Stimulated activated CD8-positive, alpha-beta memory T cell treated with anti-CD3 and anti-CD28 coated beads, Interleukin-15, amount 100 ng/mL, for 48 hours (primary cell): ENCODE measurements at regions not wholly inside any gene's neighbourhood (a gene's known extent, or its start where the extent isn't known, plus 50 kb on each side); places are given as distances from the start of the nearest gene placed in this dataset.
"Not testable (repeated sequence)": the region's sequence is repeated elsewhere in the genome, so short reads cannot be mapped to it uniquely, and the experiment has no call there.

Experiments
- DNase-seq, 2 donors: peaks; one replicate each; pipeline ENCODE4 v3.0.0-alpha.2; 2020; ENCODE audit warnings: low read depth in 2 of 2

DNA sequence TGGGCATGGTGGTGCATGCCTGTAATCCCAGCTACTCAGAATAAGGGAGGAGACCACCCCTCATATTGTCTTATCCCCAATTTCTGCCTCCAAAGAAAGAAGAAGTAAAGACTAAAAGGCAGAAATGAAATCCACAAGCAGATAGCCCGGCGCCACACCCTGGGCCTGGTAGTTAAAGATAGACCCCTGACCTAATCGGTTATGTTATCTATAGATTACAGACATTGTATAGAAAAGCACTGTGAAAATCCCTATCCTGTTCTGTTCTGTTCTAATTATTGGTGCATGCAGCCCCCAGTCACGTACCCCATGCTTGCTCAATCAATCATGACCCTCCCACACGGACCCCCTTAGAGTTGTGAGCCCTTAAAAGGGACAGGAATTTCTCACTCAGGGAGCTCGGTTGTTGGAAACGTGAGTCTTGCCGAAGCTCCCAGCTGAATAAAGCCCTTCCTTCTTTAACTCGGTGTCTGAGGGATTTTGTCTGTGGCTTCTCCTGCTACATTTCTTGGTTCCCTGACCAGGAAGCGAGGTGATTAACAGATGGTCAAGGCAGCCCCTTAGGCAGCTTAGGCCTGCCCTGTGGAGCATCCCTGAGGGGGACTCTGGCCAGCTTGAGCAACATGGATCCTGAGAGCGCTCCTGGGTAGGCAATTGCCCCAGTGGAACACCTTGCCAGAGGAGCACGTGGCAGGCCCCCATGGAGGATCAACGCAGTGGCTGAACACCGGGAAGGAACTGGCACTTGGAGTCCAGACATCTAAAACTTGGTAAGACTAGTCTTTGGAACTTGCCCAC lies 188.7 kb upstream of the NDUFV2 start:
- not testable (repeated sequence) for DNase-seq

DNA sequence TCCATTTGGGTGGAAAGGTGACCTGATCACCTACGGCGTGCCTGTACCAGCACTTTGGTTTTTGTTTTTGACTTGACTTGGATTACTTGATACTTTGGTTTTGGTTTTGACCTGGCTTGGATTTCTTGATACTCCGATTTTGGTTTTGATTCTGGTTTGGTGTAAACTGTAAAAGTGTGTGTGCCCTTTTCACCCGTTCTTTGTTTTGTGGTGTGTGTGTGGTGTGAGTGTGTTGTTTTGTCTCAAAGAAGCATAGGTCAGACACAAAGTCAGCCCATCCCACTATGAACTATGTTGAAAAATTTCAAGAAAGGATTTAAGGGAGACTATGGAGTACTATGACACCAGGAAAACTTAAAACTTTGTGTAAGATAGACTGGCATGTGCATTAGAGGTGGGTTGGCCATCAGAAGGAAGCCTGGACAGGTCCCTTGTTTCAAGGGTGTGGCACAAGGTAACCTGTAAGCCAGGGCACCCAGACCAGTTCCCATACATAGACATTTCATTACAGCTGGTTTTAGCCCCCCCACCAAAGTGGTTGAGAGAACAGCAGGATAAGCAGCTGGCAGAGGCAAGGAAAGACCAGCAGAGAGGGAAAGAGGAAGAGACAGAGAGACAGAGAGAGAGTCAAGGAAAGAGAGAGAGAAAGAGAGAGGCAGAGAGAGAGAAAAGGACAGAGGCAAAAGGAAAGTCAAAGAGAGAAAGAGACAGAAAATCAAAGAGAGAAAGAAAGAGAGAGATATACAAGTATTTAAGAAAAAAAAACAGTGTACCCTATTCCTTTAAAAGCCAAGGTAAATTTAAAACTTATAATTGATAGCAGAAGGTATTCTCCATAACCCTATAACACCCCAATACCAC lies 187.9 kb upstream of the NDUFV2 start:
- not testable (repeated sequence) for DNase-seq

DNA sequence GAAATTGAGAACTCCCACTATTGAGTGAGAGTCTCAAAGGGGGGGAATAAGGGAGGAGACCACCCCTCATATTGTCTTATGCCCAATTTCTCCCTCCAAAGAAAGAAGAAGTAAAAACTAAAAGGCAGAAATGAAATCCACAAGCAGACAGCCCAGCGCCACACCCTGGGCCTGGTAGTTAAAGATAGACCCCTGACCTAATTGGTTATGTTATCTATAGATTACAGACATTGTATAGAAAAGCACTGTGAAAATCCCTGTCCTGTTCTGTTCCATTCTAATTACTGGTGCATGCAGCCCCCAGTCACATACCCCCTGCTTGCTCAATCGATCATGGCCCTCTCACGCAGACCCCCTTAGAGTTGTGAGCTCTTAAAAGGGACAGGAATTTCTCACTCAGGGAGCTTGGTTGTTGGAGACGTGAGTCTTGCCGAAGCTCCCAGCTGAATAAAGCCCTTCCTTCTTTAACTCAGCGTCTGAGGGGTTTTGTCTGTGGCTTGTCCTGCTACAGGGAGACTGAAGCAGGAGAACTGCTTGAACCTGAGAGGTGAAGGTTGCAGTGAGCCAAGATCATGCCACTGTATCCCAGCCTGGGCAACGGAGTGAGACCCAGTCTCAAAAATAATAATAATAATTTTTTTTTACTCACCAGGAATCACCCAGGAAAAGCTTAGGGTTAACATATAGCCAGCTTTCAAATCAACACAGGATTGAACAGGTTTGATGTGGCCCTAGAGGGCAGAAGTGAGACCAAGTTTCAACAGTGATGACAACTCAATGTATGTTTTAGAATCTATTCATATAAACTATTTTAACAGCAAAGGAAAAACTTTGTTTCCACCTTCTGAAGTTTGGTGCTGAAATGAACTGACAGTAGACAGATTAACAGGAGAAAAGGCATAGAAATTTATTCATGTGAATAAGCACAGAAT lies 181.4 kb upstream of the NDUFV2 start:
- DNase-seq = not testable (repeated sequence)

DNA sequence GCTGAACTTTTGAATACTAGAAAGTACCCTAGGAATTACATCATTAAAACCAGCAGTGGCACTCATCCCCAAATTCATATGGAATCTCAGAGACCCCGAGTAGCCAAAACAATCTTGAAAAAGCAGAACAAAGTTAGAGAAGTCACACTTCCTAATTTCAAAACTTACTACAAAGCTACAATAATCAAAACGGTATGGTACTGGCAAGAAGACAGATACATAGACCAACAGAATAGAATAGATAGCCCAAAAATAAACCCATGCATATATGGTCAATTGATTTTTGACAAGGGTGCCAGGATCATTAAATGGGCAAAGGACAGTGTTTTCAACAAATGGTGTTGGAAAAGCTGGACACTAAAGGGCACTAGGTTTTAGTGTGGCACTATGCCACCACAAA lies 176.0 kb upstream of the NDUFV2 start:
- DNase-seq = no peak

DNA sequence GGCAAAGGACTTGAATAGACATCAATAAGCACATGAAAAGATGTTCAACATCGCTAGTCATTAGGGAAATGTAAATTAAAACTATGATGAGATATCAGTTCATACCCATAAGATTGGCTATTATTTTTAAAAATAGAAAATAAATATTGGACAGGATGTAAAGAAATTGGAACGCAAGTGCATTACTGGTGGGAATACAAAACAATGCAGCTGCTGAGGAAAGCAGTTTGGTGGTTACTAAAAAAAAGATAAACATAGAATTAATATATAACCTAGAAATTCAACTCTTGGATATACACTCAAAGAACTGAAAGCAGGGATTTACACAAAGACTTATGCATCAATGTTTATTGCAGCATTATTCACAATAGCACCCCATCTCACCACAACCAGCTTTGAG lies 174.5 kb upstream of the NDUFV2 start:
- DNase-seq = no peak

DNA sequence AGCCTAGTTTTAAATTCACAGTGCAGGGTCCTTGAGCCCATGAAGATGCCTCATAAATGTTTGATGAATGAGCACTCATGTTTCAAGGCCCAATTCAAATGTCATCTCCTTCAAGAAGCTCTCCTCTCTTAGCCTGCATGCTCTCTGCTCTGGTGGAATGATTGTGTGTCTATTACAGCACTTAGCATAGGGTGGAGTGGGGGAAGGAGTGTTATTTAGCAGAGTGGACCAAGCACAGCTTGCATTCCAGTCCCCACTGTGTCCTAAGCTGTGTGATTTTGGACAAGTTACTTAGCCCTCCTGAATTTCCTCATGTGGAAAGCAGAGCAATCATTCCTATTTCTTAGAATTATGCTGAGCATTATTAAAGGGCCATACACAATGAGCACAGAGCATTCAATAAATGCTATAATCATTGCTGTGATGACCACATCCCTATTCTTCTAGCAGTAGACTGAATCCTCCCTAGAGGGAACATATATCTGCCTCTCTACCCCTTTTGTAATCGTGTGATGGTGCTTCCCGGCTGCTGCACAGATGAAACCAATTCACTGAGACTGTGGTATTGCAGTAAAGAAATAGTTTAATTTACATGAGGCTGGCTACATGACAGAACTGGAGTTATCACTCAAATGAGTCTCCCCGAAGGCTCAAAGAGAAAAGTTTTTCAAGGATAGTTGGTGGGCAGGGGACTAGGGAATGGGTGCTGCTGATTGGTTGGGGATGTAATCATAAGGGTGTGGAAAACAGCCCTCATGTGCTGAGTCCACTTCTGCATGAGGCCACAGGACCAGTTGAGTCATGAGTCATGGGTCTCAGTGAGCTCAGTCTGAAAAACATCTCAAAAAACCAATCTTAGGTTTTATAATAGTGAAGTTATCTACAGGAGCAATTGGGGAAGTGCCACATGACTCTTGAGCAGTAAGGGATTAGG lies 173.4 kb upstream of the NDUFV2 start:
- no peak for DNase-seq

DNA sequence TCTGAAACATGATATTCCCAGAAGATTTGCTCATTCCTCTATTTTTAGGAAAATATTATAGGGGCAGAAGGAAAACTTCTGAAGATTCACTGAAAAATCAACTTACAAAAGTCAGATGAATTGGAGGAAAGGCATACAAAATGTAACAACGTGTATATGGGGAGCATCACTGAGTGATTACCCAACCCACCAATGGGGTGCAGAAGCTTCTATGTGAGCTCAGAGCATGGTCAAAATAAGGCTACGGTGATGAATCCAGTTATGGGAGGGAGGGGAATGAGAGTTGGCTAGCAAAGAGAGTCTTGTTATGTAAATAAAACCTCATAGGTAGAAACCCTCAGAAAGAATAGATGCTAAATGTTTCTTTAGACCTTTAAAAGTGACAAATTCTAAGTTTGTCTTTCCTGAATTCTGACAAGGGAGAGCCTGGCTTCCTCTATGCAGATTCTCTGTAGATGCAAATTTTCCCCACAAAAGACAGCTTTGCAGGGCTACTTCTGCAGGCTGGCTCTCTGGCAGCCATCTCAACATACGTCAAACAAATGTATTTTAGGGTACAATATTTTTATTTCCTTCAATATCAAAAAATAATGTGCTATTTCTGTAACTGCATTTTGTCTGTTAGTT lies 171.4 kb upstream of the NDUFV2 start:
- DNase-seq = no peak

DNA sequence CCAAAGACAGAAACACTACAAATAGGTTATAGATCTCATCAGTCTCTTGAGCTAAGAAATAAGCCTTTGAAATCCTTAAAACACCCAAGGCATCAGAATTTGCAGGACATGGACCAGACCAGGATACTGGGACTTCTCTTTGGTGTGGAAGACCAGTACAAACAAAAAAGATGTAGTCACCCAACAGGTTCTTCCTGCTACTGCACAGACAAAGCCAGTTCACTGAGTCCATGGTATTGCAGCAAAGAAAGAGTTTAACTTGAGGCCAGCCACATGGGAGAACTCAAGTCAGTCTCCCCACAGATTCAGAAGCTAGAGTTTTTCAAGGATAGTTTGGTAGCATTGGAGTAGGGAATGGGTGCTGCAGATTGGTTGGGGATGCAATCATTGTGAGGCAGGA lies 169.6 kb upstream of the NDUFV2 start:
- DNase-seq = no peak

DNA sequence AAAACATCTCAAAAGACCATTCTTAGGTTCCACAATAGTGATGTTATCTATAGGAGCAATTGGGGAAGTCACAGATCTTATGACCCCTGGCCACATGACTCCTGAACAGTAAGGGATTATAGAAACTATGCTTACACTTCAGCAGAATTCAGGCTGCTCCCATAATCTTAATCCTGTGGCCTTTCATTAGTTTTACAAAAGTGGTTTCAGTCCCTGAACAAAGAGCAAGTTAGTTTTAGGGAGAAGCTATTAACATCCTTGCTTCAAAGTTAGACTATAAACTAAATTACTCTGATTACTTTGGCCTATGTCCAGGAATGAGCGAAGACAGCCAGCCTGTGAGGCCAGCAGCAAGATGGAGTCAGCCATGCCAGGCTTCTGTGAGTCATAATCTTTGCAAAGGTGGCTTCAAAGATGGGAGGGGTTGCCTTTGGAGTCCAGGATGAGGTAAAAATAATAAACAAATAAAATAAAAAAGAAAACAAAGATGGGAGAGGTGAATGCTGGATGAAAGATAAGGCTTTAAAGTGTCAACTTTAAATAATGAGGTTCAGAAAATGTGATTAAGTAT lies 168.7 kb upstream of the NDUFV2 start:
- DNase-seq = no peak

DNA sequence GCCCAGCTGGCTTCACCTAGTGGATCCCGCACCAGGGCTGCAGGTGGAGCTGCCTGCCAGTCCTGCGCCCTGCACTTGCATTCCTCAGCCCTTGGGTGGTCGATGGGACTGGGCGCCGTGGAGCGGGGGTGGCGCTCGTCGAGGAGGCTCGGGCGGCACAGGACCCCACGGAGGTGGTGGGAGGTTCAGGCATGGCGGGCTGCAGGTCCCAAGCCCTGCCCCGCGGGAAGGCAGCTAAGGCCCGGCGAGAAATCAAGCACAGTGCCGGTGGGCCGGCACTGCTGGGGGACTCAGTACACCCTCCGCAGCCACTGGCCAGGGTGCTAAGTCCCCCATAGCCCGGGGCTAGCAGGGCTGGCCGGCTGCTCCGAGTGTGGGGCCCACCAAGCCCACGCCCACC lies 167.2 kb upstream of the NDUFV2 start:
- DNase-seq = not testable (repeated sequence)

DNA sequence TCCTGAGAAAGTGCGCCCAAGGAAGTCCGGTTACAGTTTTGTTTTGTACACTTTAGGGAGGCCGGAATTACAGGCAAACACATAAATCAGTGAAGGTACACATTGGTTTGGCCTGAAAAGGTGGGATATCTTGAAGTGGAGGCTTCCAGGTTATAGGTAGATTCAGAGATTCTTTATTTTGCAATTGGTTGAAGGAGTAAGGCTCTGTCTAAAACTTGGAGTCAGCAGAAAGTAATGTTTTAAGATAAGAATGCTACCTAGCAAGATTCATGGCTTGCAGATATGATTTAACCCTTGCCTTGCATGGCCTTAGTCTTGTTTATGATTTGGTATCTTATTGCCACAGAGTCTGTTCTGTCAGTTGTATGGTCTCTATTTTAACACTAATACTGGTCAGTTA lies 165.9 kb upstream of the NDUFV2 start:
- no peak for DNase-seq

DNA sequence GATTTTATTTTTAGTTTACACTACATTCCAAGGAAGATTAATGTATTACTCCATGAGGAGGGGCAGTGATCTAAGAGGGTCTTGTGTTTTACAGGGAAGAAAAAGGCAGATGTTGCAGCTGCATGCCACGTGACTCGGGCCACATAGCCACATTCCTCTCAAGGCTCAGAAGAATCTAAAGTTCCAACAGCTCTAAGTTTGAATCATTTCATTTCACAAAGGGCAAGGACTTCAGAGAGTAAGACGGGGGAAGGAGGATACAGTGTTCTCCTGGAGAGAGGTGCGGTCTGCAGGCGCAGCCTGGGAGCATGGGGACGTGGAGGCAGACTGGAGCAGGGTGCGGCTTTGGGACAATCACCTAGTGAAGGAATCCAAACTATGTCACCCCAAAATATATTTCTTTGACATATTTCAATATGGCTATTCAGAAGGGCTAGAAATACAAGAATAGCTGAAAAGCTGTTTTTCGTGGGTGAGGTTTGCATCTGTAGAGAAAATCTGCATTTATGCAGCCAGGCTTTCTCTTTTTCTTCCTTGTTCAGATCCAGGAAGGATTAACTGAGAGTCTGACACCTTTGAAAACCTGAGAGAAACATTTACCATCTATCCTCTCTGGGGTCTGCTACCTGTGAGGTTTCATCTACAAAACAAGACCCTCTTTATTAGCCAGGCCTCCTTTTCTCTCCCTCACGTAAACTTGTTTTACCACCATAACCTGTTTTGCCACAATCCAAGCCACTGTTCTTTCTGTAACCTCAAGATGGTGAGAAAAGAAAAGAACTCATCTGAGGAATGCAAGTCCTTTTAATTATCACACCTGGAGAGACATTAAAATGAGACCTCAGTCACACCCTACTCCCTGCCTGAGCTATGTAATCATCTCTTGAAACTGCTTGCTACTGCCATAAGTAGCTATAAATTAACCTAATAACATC lies 165.1 kb upstream of the NDUFV2 start:
- DNase-seq = no peak

DNA sequence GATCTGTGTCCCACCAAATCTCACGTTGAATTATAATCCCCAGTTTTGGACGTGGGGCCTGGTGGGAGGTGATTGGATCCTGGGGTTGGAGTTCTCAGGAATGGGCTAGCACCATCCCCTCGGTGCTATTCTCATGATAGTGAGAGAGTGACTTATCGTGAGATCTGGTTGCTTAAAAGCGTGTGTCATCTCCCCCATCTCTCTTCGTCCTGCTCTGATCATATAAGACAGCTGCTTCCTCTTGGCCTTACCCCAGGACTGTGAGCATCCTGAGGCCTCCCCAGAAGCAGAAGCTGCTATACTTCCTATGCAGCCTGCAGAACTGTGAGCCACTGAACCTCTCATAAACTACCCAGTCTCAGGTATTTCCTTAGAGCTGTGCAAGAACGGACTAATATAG lies 163.7 kb upstream of the NDUFV2 start:
- no peak for DNase-seq

DNA sequence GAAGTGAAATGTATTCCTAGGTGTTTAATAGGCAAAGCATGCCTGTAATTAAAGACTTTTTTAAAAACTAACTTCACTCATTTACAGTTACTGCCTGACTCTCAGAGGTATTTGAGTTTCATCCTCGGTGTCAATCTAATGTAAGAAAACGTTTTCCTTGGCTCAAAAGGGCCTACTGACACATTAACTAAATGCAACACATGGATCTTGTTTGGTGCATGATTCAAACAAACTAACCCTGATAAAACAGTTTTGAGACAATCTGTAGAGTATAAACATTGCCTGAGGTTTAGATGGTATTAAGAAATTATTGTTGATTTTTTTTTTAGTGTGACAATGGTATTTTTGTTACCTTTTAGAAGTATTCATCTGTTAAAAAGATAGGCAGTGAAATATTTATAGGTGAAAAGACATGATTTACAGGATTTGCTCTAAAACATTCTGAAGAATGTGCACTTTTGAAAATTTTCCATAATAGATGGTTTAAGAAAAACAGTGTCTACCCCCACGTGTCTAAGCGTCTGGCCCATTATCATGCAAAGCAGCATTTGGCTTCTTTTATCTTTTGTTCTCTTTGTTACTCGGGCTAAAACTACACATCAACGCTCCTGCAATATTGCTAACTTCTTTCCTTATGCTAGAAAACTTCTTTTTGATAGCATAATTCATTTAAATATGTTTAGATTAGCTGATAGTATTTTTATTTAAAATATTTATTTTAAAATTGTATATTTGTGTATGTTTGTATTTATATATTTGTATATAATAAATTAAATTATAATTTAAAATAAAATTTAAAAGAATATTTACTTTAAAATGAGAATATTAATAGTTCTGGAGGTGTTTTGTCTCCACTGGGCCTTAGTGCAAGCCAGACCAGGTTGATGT lies 160.2 kb upstream of the NDUFV2 start:
- no peak for DNase-seq

DNA sequence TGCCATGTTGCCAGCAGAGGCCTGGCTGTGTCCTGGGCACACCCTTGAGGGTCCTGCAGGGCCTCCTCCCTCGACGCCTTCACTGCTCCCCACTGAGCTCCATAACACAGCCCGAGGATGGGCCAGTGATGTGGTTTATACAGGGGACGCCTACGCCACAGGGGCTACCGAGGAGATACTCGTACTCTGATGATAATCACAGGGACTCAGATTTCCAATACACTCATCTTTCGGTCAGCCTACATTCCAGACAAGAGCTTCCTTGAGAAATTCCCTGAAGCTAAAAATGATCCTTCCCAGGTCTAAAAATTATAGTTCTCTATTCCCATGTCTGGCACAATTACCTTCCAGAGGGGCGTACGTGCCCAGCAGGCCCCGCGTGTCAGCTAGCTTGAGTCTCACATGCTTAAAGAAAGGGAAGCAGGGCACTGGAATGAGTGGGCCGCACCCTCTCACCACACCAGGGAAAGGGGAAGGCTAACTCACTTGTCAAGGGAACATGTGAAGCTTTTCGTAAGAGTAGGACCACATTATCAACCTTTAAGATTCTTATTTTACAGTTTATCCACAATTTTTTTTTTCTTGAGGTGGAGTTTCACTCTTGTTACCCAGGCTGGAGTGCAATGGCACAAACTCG lies 159.5 kb upstream of the NDUFV2 start:
- no peak for DNase-seq

DNA sequence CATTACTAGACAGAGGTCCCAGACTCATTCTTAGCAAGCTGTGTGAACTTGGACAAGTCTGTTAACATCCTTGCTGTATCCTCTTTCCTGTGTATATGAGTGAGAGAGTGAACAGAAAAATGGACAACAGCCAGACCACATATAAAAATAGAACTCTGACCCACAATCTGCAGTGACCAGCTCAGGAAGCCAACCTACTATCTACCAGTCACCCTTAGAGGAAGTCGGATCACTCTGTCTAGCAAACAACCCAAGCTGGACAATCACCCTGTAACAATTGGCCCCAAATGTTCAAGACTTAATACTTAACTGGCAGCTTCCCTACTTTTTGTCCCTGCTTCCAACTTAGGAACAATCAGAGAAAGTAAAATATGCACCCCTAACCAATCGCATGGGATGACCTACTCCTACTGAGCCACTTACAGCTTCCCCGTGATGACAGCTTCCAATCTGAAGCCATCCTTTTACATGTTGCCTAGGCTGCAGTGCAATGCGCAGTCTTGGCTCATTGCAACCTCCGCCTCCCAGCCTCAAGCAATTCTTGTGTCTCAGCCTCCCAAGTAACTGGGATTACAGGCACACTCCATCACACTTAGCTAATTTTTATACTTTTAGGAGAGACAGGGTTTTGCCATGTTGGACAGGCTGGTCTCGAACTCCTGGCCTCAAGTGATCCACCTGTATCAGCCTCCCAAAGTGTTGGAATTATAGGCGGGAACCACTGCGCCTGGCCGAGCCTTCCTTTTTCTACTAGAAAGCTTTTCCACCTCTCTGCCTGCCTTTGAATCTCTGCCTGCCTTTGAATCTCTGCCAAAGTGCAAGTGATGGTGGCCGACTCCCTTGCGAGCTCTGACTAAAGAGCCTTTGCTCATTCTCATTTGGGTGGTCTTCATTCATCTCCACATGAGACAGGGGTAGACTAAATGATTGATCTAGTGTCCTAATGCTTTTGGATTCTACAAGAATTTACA lies 158.3 kb upstream of the NDUFV2 start:
- no peak for DNase-seq
